Tibial artery (tissue), 4 donors: ENCODE measurements at regions not wholly inside any gene's neighbourhood (a gene's known extent, or its start where the extent isn't known, plus 50 kb on each side); places are given as distances from the start of the nearest gene placed in this dataset.
"Not testable (repeated sequence)": the region's sequence is repeated elsewhere in the genome, so short reads cannot be mapped to it uniquely, and the experiment has no call there.

Source experiments
- DNase-seq, 2 donors: peaks; one replicate each; pipeline ENCODE4 v3.0.0-alpha.2; 2019
- H3K27ac ChIP-seq, 2 donors: fragments of 200-600 bp; sonication (generic) in 1 of 2; 1 replicate in 1 of 2; 2 replicates in 1 of 2; pipeline ENCODE4 v1.5.1; 2018 to 2019; ENCODE audit warnings: mild to moderate bottlenecking in 1 of 2
- H3K27me3 ChIP-seq, 2 donors: fragments of 200-600 bp; sonication (generic) in 1 of 2; one replicate each; pipeline versions ENCODE4 v1.5.1 to v1.6.0; 2016 to 2019
- H3K36me3 ChIP-seq, 3 donors: fragments of 200-600 bp; sonication (generic) in 2 of 3; one replicate each; pipeline ENCODE4 v1.5.1; 2016 to 2019; ENCODE audit warnings: mild to moderate bottlenecking in 2 of 3
- H3K4me1 ChIP-seq, 4 donors: fragments of 200-600 bp; sonication (generic) in 2 of 4; 1 replicate in 3 of 4; 2 replicates in 1 of 4; pipeline ENCODE4 v1.5.1; 2016 to 2019
- H3K4me3 ChIP-seq, 2 donors: fragments of 200-600 bp; sonication (generic) in 1 of 2; 1 replicate in 1 of 2; 2 replicates in 1 of 2; pipeline ENCODE4 v1.5.1; 2018 to 2019; ENCODE audit warnings: mild to moderate bottlenecking in 2 of 2
- H3K9me3 ChIP-seq, 3 donors: fragments of 200-600 bp; sonication (generic) in 1 of 3; one replicate each; pipeline ENCODE4 v1.5.1; 2016 to 2019
- intact Hi-C: fragments of 100-400 bp; cut with DNase I; formaldehyde crosslinking; loops from one replicate; pipeline ENCODE4 v1.15.0; 2023; ENCODE audit warnings: low total_unique reads
- TF ChIP-seq, protein P1 (sequence below), 2 experiments: fragments of 200-600 bp in 1 of 2; fragments of 450-650 bp in 1 of 2; IDR thresholded peaks; one replicate each; pipeline ENCODE4 v1.5.1; 2017 to 2019; ENCODE audit warnings: antibody characterized with exemption in 2 of 2, mild to moderate bottlenecking in 1 of 2, moderate library complexity in 1 of 2

- Histone ChIP-seq H3K27me3 (no peaks in the 10 kb centered on the region), H3K36me3 (no peaks in the 10 kb centered on the region), H3K4me1 (no peaks in the 10 kb centered on the region), H3K4me3 (no peak overlapping the region), H3K9me3 (no peaks in the 10 kb centered on the region), H3K27ac (no peak overlapping the region)
- intact Hi-C loops: no loop called here
- TF ChIP-seq, protein P1, sequence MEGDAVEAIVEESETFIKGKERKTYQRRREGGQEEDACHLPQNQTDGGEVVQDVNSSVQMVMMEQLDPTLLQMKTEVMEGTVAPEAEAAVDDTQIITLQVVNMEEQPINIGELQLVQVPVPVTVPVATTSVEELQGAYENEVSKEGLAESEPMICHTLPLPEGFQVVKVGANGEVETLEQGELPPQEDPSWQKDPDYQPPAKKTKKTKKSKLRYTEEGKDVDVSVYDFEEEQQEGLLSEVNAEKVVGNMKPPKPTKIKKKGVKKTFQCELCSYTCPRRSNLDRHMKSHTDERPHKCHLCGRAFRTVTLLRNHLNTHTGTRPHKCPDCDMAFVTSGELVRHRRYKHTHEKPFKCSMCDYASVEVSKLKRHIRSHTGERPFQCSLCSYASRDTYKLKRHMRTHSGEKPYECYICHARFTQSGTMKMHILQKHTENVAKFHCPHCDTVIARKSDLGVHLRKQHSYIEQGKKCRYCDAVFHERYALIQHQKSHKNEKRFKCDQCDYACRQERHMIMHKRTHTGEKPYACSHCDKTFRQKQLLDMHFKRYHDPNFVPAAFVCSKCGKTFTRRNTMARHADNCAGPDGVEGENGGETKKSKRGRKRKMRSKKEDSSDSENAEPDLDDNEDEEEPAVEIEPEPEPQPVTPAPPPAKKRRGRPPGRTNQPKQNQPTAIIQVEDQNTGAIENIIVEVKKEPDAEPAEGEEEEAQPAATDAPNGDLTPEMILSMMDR (IDR thresholded peaks at IDR 0.05): no peak
- DNase-seq: no peak
Observed at GRCh38 chr1:82783044-82783443, 982.3 kb downstream of the ADGRL2 start.

- TF ChIP-seq, protein P1 (IDR thresholded peaks at IDR 0.05): no peak
- no peaks in the 10 kb centered on the region for H3K36me3 ChIP-seq
- DNase-seq: no peak
- no peaks in the 10 kb centered on the region for H3K27me3 ChIP-seq
- H3K27ac ChIP-seq: no peak overlapping the region
- no peaks in the 10 kb centered on the region for H3K9me3 ChIP-seq
- H3K4me1 ChIP-seq: no peaks in the 10 kb centered on the region
- H3K4me3 ChIP-seq: no peak overlapping the region
- intact Hi-C loops: no loop called here
Observed at GRCh38 chr1:82782599-82782998, 981.9 kb downstream of the ADGRL2 start.

DNA sequence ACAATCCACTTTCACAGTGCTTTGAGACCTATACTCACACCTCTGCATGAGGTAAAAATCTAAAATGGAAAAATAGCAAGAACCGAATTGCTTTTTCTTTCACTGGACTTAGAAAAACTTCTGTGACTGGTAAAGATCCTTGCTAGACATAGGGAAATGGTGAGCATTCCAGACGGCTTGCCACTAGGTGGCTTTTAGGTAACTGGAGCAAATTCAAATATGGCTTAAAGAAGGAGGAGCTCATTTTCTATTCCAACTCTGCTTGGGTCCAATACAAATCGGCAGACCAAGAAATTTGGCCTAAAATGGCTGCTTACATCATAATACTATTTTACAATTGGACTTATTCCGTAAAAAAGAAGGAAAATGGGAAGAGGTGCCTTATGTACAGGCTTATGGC lies 977.9 kb downstream of the ADGRL2 start:
- intact Hi-C loops: no loop called here
- TF ChIP-seq, protein P1 (IDR thresholded peaks at IDR 0.05): no peak

GRCh38 chr1:82777240-82777639 lies 976.5 kb downstream of the ADGRL2 start:
- intact Hi-C loops: no loop called here

More for the DNA sequence above, 977.9 kb downstream of the ADGRL2 start:
- Histone ChIP-seq H3K27me3 (no peaks in the 10 kb centered on the region), H3K4me1 (no peaks in the 10 kb centered on the region), H3K27ac (no peak overlapping the region), H3K36me3 (no peaks in the 10 kb centered on the region), H3K9me3 (no peaks in the 10 kb centered on the region), H3K4me3 (no peak overlapping the region)
- DNase-seq: no peak

GRCh38 chr1:82776730-82777129 lies 976.0 kb downstream of the ADGRL2 start:
- intact Hi-C loops, DNase-seq: not testable (repeated sequence)

More at GRCh38 chr1:82777240-82777639, 976.5 kb downstream of the ADGRL2 start:
- Histone ChIP-seq H3K4me3 (no peak overlapping the region), H3K27me3 (no peaks in the 10 kb centered on the region), H3K36me3 (no peaks in the 10 kb centered on the region), H3K9me3 (no peaks in the 10 kb centered on the region), H3K4me1 (no peaks in the 10 kb centered on the region), H3K27ac (no peak overlapping the region)
- TF ChIP-seq, protein P1 (IDR thresholded peaks at IDR 0.05): no peak
- no peak for DNase-seq

DNA sequence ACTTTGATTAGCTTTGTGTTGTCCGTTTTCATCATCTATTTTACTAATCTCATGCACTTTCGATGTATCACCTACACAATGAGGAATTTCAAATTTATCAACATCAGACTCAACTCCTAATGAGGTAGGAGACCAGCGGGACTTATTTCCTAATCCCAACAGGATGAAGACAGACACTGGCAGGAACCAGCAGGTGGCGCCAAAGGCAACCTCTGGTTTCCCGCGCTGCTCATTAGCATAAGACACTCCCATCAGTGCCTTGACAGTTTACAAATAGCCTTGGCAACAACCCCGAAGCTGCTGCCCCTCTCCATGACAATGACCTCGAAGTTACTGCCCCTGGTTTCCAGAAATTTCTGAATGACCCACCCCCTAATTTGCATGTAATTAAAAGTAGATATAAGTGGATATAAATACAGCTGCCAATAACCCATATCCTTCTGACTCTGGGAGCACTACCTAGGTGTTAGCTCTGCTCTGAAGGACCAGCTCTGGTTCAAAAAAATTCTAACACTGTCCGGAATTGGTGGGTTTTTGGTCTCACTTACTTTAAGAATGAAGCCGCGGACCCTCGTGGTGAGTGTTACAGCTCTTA lies 974.8 kb downstream of the ADGRL2 start:
- Histone ChIP-seq H3K27ac (no peak overlapping the region), H3K27me3 (no peaks in the 10 kb centered on the region), H3K9me3 (no peaks in the 10 kb centered on the region), H3K36me3 (no peaks in the 10 kb centered on the region), H3K4me1 (no peaks in the 10 kb centered on the region), H3K4me3 (no peak overlapping the region)
- intact Hi-C loops: no loop called here
- TF ChIP-seq, protein P1 (IDR thresholded peaks at IDR 0.05): no peak
- no peak for DNase-seq

More at GRCh38 chr1:82776730-82777129, 976.0 kb downstream of the ADGRL2 start:
- H3K27me3 ChIP-seq, H3K4me1 ChIP-seq, H3K36me3 ChIP-seq, H3K27ac ChIP-seq, H3K9me3 ChIP-seq, H3K4me3 ChIP-seq: not testable (repeated sequence)
